ENCODE measurements at regions not wholly inside any gene's neighbourhood (a gene's known extent, or its start where the extent isn't known, plus 50 kb on each side); places are given as distances from the start of the nearest gene placed in this dataset.

DNA sequence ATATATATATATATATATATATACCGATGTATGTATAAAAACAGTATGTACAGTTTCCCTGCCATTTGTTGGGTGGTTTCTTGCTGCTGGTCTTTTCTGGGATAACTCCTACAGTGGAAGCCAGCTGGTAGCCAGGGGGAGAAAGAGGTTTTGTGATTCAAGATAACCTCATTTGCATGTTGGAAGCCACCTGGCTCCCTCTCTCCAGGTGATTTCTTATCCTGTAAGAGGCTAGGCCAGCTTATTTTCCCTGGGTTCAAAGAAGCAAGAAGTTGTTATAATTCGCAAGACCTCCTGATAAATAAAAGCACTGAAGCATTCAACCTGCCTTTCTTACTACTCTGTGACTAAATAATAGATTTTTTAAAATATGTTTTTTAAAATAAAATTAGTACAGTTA lies 443.3 kb downstream of the VGLL3 start:
- TF ChIP-seq, protein P1, sequence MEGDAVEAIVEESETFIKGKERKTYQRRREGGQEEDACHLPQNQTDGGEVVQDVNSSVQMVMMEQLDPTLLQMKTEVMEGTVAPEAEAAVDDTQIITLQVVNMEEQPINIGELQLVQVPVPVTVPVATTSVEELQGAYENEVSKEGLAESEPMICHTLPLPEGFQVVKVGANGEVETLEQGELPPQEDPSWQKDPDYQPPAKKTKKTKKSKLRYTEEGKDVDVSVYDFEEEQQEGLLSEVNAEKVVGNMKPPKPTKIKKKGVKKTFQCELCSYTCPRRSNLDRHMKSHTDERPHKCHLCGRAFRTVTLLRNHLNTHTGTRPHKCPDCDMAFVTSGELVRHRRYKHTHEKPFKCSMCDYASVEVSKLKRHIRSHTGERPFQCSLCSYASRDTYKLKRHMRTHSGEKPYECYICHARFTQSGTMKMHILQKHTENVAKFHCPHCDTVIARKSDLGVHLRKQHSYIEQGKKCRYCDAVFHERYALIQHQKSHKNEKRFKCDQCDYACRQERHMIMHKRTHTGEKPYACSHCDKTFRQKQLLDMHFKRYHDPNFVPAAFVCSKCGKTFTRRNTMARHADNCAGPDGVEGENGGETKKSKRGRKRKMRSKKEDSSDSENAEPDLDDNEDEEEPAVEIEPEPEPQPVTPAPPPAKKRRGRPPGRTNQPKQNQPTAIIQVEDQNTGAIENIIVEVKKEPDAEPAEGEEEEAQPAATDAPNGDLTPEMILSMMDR (conservative IDR thresholded peaks at IDR 0.05) = no peak
- no peak for TF ChIP-seq ZFX (IDR thresholded peaks at IDR 0.05)
